ENCODE measurements at regions not wholly inside any gene's neighbourhood (a gene's known extent, or its start where the extent isn't known, plus 50 kb on each side); places are given as distances from the start of the nearest gene placed in this dataset.
"Not testable (repeated sequence)": the region's sequence is repeated elsewhere in the genome, so short reads cannot be mapped to it uniquely, and the experiment has no call there.

DNA sequence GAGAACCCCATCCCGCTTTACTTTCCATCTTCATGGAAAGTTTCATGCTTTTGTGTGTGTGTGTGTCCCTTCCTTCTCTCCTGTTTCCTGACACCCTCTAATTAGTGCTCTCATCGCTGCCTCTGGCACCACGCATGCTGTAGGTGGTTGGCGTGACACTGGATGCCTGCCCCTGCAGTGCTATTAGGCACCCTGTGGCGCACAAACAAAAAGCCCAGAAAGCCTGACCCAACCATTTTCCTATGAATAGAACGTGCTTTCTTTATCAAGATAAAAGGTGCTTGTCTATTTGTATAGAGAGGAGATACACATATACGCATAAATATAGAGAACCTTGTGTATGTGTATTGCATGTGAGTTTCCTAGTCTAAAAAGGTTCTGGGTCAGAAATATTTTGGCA lies 120.8 kb upstream of the CDCA7L start:
- no peak for ATAC-seq

GRCh38 chr7:22064816-22065215 lies 119.1 kb upstream of the CDCA7L start:
- ATAC-seq, result no peak

GRCh38 chr7:22061775-22062174 lies 116.1 kb upstream of the CDCA7L start:
- ATAC-seq, result no peak

DNA sequence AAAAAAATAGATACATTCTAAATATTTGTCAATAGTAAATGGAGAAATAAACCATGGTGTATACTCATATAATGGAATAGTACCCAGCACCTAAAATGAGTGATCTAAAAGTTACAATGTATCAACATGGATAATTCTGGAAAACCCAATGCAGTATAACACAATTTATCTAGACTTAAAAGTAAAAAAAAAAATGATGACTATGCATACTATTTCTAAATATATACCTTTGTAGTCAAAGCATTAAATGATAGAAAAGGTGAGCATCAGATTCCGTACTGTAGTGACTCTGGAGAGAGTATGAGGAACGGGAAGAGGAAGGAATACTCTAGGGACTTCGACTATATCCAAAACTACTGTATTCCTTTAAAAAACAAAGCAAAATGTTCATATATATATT lies 115.2 kb upstream of the CDCA7L start:
- no peak for ATAC-seq

GRCh38 chr7:22060197-22060596 lies 114.5 kb upstream of the CDCA7L start:
- ATAC-seq, result no peak

DNA sequence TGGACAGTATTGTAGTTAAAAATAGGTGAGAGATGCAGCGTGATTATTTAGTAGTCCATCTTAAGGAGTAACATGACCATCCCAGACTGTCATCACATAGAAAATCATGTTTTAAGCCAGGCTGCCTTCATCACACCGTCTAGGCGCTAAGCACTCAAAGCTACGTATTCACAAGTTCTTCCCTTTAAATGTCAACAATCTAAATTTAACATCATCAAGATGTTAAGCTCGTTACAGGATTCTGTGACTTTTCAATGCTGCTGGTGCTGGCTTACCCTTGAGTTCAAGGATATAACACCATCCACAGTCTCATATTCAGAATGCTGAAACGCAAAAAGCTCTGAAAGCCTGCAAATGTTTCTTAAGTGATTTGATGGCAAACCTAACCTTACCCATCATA lies 109.5 kb upstream of the CDCA7L start:
- ATAC-seq, result no peak

DNA sequence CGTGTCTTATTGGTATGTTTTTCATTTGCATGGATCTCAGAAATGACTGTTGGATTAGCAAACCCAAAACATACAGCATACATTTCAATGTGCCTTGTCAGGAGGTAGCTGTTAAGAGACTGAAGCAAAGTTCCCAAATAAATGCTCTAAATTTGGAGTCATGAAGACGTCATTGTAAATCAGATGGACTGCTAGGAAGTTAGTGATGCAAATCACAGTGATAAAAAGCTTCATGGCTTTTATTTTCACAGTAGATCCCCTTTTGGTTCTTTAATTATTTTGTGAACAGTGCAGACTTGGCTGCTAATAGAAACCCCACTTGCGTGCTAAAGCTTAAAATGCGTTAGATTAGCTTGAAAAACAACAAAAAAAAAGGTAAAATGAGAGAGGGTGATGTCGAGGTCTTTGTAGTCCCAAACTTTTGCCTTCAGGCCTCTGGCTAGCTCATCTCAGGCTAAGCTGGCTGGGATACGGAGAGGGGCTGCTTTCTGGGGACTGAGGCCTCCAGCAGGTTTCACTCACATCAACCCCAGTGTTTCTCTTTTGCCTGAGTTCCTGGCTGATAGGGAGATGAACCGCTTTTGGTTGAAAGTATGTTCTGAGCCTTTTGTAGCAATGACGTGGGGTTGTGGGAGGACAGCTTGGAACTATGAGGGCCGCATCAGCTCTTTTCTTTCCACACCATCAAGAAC lies 107.1 kb upstream of the CDCA7L start:
- no peak for ATAC-seq

DNA sequence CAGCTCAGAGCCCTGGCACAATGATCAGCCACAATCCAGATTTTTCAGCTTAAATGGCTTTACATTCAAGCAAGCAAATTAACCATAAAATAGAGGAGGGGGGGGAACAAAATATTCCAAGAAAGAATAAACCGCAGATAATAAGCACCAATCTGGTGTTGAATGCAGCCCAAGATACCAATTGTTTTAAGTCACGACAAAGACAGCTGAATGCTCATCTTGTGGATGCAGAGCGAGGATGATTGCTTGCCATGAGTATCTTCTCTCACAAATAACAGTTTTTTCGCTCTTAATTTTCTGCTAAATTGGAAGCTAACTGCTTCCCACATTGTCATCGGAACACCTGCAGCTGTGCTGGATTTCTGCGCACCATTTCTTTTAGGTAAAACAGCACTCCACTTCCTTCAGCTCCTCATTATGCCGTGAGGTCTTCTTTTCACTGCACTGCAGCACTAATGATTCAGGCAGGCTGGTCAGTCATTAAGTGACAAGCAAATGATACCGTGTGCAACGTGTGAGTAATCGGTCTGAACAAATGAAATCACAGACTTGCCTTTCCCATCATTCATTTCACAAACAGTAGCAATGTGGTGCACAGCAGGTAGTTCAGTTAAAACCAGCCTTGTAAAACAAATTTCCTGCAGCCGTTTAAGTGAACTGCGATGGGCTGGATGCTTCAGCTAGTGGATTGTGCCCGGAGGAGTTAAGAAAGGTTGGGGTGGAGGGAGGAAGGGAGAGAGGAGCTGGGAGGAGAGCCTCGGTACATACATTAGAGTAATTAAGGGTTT lies 106.4 kb upstream of the CDCA7L start:
- no peak for ATAC-seq

DNA sequence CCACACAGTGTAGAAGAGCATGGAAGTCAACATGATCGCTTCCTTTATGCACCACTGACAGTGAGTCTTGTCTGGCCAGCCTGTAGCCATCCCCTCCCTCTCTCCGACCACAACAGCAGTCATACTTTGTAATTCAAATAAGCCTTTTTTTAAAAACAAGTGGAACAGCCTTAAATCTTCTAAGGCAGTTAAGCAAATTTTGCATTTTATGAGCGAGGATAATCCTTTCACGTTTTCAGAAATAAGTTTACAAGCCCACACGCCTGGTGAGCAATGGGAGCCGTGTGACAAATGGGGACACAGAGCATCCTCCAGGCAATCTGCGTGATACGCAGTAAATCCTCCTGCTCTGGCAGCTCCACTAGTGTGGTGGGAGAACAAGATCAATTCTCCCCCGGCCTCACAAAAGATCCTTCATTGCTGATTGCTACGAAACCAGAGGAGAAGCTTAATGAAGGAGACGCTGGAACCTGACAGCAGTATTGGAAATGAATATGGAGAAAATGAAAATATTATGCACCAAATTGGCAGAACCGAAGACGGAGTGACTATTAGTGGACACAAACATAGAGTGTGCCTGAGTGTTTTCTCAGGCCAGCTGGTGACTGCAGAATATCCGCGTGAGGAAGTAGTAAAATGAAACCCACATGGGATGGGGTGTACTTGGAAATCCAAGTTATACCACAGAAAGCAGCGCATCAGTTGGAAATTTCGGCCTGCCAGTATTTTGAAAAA lies 104.2 kb upstream of the CDCA7L start:
- ATAC-seq, result no peak

- ATAC-seq, result no peak
These were observed 97.7 kb upstream of the CDCA7L start for GRCh38 chr7:22043367-22043766.

DNA sequence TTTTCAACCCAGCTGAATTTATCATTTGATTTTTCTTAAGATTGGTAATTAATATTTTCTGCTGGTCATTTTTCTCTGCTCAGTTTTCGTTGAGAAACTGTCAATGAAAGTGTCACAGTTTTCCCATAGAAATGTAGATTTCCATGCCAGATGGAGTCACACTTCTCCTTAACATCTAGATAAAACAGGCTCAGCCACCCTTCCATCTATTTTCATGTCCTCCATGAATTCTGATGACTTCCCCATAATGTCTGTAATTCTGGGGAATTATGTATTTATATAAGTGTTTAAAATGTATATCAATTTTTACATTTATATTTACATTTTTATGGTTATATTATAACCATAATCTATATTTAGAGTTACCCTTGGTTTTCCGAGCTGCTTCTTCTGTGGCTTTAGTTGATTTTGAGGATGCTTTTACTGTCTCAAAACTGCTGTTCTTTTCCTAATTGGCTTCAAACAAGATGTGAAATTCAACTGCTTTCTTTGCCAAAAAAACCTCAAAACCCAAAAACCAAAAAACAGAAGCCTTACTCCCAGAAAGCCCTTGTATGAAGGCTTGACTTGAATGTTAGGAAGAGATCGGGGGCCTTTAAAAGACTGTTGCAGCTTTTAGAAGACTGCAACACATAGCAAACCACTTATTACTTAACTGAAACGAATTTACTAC lies 95.4 kb upstream of the CDCA7L start:
- no peak for ATAC-seq

- no peak for ATAC-seq
These were observed 94.0 kb upstream of the CDCA7L start for GRCh38 chr7:22039670-22040069.

GRCh38 chr7:22032356-22032755 lies 86.7 kb upstream of the CDCA7L start:
- not testable (repeated sequence) for ATAC-seq

GRCh38 chr7:22028656-22029055 lies 83.0 kb upstream of the CDCA7L start:
- ATAC-seq, result not testable (repeated sequence)

GRCh38 chr7:22027475-22027874 lies 81.8 kb upstream of the CDCA7L start:
- ATAC-seq, result no peak

DNA sequence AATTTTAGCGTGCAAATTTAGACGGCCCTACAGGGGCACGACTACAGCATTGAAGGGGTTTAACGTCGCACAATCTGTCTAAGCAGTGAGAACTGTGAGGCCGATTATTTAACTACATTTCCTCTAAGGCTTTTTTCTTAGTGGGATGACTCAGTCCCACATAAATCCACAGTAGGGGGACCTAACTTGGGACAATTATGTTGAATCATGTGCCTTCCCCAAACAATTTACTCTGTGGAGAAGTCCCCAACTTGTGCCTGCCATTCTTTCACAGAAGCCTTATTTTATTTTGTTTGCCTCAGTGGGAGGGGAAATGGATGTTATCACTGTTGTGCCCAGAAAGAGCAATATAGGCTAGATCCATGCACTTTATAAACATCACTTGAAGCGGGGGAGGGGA lies 80.3 kb upstream of the CDCA7L start:
- no peak for ATAC-seq

- no peak for ATAC-seq
These were observed 79.4 kb upstream of the CDCA7L start for GRCh38 chr7:22025075-22025474.

DNA sequence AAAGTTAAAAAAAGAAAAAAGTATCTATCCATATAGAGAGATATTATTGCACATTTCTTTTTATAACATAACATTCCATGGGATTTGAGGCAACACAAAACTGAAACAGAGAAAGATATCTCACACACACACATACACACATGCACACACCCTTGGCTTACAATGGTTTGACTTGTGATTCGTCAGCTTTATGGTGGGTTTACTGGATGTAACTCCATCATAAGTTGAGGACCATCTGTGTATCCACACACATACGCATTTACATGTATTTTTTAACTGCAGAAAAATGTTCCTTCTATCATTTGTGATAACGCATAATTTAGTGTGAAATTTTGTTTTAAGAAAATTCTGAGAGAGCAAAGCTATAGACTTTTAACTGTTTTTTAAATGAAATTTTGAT lies 74.2 kb upstream of the CDCA7L start:
- ATAC-seq, result no peak

GRCh38 chr7:22016507-22016906 lies 70.8 kb upstream of the CDCA7L start:
- no peak for ATAC-seq

DNA sequence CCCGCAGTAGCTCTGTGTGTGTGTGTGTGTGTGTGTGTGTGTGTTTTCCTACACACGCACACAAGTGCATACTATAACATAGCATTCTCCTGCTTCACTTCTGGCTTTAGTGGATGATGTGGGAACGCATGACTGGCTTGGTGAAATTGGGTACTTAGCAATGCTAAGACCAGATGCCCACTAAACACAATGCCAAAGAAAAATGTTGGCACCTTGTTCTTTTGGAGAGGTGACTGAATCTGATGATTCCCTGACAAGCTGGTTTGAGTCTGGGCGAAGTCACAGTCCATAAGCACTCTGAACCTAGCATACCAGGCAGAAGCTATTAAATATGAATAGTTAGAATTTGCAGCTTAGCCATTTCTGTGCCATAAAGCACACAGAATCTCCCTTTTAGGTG lies 68.0 kb upstream of the CDCA7L start:
- no peak for ATAC-seq

- ATAC-seq, result no peak
These were observed 63.0 kb upstream of the CDCA7L start for GRCh38 chr7:22008683-22009082.

GRCh38 chr7:22008087-22008486 lies 62.4 kb upstream of the CDCA7L start:
- no peak for ATAC-seq

DNA sequence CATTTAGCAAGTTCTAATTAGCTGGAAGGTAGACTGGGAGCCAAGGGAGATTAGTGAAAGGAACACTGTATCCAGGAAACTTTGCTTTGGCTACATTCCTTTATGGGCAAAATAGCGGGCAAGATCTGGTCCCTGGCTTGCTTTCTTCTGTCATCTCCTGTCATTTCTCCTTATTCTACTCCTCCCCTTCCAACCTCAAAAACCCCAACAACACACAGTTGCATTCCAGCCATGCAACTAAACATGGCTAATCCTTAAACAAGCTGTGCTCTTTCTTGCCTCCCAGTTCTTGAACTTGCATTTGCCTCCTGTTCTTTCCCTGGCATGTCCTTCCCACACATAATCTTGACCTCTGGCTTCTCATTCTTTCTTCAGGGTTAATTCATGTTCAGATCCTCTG lies 59.5 kb upstream of the CDCA7L start:
- no peak for ATAC-seq
